Lung (tissue), 11 donors: ENCODE measurements at regions not wholly inside any gene's neighbourhood (a gene's known extent, or its start where the extent isn't known, plus 50 kb on each side); places are given as distances from the start of the nearest gene placed in this dataset.

Experiments used
- ATAC-seq: fragments of 200-7000 bp; cut with Tn5 transposase; one replicate; pipeline ENCODE4 v1.9.1; 2020; ENCODE audit warnings: moderate number of reproducible peaks; ENCODE audit not compliant: insufficient read depth, low FRiP score
- DNase-seq, 3 donors: peaks; one replicate each; pipeline ENCODE4 v3.0.0-alpha.2; 2013 to 2017
- H3K27ac ChIP-seq, 2 donors: one replicate each; pipeline ENCODE4 v1.5.1; 2013; ENCODE audit warnings: mild to moderate bottlenecking in 2 of 2, moderate library complexity in 2 of 2, control low read depth in 1 of 2, inconsistent platforms in 1 of 2, low read depth in 1 of 2, low read length in 1 of 2
- H3K27me3 ChIP-seq, 3 donors: one replicate each; pipeline ENCODE4 v1.5.1; 2013; ENCODE audit warnings: low read length in 2 of 3; ENCODE audit not compliant: control insufficient read depth in 3 of 3, insufficient read depth in 3 of 3
- H3K36me3 ChIP-seq, 4 donors: one replicate each; pipeline ENCODE4 v1.5.1; 2013; ENCODE audit warnings: low read length in 4 of 4, mild to moderate bottlenecking in 1 of 4, moderate library complexity in 1 of 4; ENCODE audit not compliant: control insufficient read depth in 4 of 4, insufficient read depth in 4 of 4
- H3K4me1 ChIP-seq, 5 donors: one replicate each; pipeline ENCODE4 v1.5.1; 2013; ENCODE audit warnings: low read length in 5 of 5, mild to moderate bottlenecking in 2 of 5, moderate library complexity in 1 of 5; ENCODE audit not compliant: control insufficient read depth in 5 of 5, insufficient read depth in 5 of 5
- H3K4me3 ChIP-seq: one replicate; pipeline ENCODE4 v1.5.1; 2013; ENCODE audit warnings: mild to moderate bottlenecking, control low read depth, moderate library complexity
- H3K9ac ChIP-seq, 2 donors: one replicate each; pipeline ENCODE4 v1.5.1; 2013; ENCODE audit warnings: low read length in 2 of 2, control low read depth in 1 of 2; ENCODE audit not compliant: insufficient read depth in 1 of 2
- H3K9me3 ChIP-seq, 4 donors: one replicate each; pipeline ENCODE4 v1.5.1; 2013; ENCODE audit warnings: low read length in 3 of 4, mild to moderate bottlenecking in 1 of 4, moderate library complexity in 1 of 4; ENCODE audit not compliant: control insufficient read depth in 4 of 4, insufficient read depth in 3 of 4
- WGBS, 2 donors: extraction: QIAGEN DNeasy Blood & Tissue Kit; methylation state at CpG; one replicate each; pipeline ENCODE4 v1.1.7; 2013; 5-methylcytosine and 5-hydroxymethylcytosine counted together
- TF ChIP-seq, protein P1 (sequence below): IDR thresholded peaks from 2 replicates; pipeline ENCODE4 v1.5.1; 2012; ENCODE audit warnings: mild to moderate bottlenecking; ENCODE audit errors: control extremely low read depth, extremely low read depth
- donor health status: control.
- donor health status: control.
- donor health status: Bipolar disorder and iron deficiency.
- donor health status: healthy.
- donor health status: DM: yes; HTN: yes; CAD: no.

DNA sequence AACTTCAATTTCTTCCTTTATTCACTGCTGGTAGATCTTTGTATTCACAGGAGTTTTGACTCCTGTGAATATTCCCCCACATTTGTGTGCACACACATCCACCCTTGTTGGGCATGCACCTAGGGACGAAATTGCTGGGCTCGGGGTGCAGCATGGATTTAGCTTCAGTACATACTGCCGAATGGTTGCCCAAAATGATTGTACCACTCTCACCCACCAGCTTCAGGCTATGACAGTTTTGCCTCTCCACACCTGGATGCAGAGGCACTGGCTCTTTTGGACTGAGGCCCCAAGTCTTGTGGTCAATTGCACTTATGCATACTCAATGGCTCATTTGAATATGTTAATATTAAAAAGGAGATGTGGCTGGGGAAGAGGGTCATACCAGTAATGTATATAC, 65.1 kb upstream of the ODC1 start:
- no peak for ATAC-seq
- Histone ChIP-seq H3K27ac (no peak overlapping the region), H3K27me3 (no peaks in the 10 kb centered on the region), H3K36me3 (no peaks in the 10 kb centered on the region), H3K4me1 (no peaks in the 10 kb centered on the region), H3K9me3 (peaks cover 0 to 16% (median 13%) of the 10 kb centered on the region in 4 donors), H3K4me3 (no peak overlapping the region), H3K9ac (no peak overlapping the region)
- DNase-seq: no peak
- TF ChIP-seq, protein P1, sequence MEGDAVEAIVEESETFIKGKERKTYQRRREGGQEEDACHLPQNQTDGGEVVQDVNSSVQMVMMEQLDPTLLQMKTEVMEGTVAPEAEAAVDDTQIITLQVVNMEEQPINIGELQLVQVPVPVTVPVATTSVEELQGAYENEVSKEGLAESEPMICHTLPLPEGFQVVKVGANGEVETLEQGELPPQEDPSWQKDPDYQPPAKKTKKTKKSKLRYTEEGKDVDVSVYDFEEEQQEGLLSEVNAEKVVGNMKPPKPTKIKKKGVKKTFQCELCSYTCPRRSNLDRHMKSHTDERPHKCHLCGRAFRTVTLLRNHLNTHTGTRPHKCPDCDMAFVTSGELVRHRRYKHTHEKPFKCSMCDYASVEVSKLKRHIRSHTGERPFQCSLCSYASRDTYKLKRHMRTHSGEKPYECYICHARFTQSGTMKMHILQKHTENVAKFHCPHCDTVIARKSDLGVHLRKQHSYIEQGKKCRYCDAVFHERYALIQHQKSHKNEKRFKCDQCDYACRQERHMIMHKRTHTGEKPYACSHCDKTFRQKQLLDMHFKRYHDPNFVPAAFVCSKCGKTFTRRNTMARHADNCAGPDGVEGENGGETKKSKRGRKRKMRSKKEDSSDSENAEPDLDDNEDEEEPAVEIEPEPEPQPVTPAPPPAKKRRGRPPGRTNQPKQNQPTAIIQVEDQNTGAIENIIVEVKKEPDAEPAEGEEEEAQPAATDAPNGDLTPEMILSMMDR: no peak
- 93 to 94% methylated on average over 3 of the region's 3 CpGs for WGBS, 2 donors

DNA sequence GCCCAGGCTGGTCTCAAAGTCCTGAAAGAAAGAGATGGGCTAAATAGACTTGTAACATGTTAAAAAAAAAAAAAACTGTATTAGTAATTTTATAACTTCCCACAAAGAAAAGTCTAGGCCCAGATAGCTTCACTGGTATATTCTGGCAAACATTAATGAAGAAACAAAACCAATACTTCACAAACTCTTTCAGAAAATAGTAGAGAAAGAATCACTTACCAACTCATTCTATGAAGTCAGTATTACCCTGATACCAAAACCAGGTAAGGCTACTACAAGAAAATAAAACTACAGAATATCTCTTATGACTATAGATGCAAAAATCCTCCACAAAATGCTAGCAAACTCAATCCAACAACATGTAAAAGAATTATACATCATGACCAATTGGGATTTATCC, 59.9 kb upstream of the ODC1 start:
- DNase-seq (no peak), ATAC-seq (no peak)
- Histone ChIP-seq H3K9ac (no peak overlapping the region), H3K4me1 (peaks cover 0 to 2% (median 0%) of the 10 kb centered on the region in 5 donors), H3K27me3 (no peaks in the 10 kb centered on the region), H3K27ac (no peak overlapping the region), H3K9me3 (no peaks in the 10 kb centered on the region), H3K4me3 (no peak overlapping the region), H3K36me3 (no peaks in the 10 kb centered on the region)
- TF ChIP-seq, protein P1: no peak

DNA sequence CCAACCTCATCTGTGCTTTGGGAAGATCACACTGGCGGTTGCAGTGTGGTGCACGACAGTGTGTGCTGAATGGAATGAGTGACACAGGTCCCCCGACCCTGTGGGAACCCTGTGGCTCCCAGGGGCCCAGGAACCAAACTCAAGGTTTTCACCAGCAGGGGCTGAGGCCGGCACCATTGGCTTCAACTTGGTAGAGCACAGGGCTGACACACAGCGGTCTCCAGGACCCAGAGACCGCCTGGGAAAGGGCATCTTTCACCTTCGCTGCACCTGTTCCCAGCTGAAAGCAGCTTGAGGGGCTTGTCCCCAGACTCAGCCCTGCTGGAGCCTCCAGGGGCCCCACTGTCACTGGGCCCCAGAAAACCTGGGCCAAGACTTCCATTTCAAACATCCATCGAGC, 59.0 kb upstream of the ODC1 start:
- Histone ChIP-seq H3K27ac (no peak overlapping the region), H3K27me3 (no peaks in the 10 kb centered on the region), H3K9me3 (no peaks in the 10 kb centered on the region), H3K9ac (no peak overlapping the region), H3K36me3 (no peaks in the 10 kb centered on the region), H3K4me1 (peaks cover 0 to 8% (median 0%) of the 10 kb centered on the region in 5 donors), H3K4me3 (no peak overlapping the region)
- ATAC-seq (no peak), DNase-seq (no peak)
- TF ChIP-seq, protein P1: no peak
- whole genome bisulfite sequencing, 2 donors: 91 to 93% methylated on average over 8 of the region's 8 CpGs

DNA sequence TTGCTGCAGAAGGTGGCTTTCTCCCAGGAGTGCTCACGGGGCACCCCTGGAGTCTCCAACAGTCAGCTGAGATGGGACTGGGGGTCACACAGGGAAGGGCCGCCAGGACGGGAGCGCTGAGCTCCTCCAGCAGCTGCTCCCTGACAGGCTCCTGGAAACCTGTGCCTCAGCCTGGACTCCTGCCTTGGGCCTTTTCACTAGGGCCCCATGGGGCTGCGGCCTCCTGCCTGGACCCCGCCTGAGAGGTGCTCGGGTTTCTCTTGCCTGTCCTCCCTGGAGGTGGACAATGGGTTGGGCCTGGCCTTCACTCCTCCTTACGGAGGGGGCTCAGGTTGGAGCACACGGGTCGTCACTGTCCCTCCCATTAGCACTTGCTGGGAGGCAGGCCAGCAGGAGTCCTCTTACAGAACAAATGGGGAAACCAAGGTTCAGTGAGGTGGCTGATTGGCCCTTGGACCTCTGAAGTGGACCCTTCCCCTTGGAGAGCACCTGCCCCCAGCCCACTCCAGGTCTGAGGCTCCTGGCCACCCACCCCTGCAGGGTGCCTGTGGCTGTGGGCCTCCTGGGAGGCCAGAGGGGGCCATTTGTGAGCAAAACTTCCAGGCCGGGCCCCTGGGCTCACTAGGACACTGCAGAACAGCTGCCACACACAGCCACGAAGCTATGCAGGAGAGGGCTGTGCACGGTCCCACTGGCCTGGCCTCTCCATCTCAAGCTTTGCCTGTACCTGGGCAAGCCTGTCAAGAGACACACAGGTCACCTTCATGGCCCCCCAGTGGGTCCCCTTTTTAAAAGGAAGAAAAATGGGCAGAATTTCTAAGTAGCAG, 57.1 kb upstream of the ODC1 start:
- Histone ChIP-seq H3K36me3 (no peaks in the 10 kb centered on the region), H3K4me1 (peaks cover 0 to 8% (median 0%) of the 10 kb centered on the region in 5 donors), H3K27me3 (no peaks in the 10 kb centered on the region), H3K9ac (no peak overlapping the region), H3K4me3 (no peak overlapping the region), H3K27ac (no peak overlapping the region), H3K9me3 (no peaks in the 10 kb centered on the region)
- TF ChIP-seq, protein P1: no peak
- 93% methylated on average over 13 of the region's 13 CpGs for WGBS, 2 donors
- no peak for ATAC-seq
- DNase-seq: no peak
